GM23248 (cell line): ENCODE measurements at regions not wholly inside any gene's neighbourhood (a gene's known extent, or its start where the extent isn't known, plus 50 kb on each side); places are given as distances from the start of the nearest gene placed in this dataset.

ENCODE experiments used
- DNase-seq: peaks from one replicate; pipeline ENCODE4 v3.0.0-alpha.2; 2015
- H2AFZ ChIP-seq: fragments of 200-600 bp; sonication (generic); 2 replicates; pipeline ENCODE4 v1.6.1; 2016; ENCODE audit warnings: antibody characterized with exemption
- H3F3A ChIP-seq: fragments of 200-600 bp; sonication (generic); 2 replicates; pipeline ENCODE4 v1.6.1; 2016; ENCODE audit warnings: mild to moderate bottlenecking, antibody characterized with exemption, mixed run types; ENCODE audit not compliant: insufficient read depth
- H3K27ac ChIP-seq: fragments of 200-600 bp; sonication (generic); 2 replicates; pipeline ENCODE4 v1.5.1; 2016; ENCODE audit warnings: mild to moderate bottlenecking
- H3K27me3 ChIP-seq: fragments of 200-600 bp; sonication (generic); replicated peaks from 2 replicates; pipeline ENCODE4 v1.6.1; 2016; ENCODE audit warnings: mild to moderate bottlenecking; ENCODE audit not compliant: insufficient read depth
- H3K36me3 ChIP-seq: fragments of 200-600 bp; sonication (generic); 2 replicates; pipeline ENCODE4 v1.6.1; 2016; ENCODE audit warnings: low read depth, mild to moderate bottlenecking
- H3K4me1 ChIP-seq: fragments of 200-600 bp; sonication (generic); 2 replicates; pipeline ENCODE4 v1.6.1; 2016; ENCODE audit warnings: mild to moderate bottlenecking; ENCODE audit not compliant: insufficient read depth
- H3K4me2 ChIP-seq: fragments of 200-600 bp; sonication (generic); one replicate; pipeline ENCODE4 v1.6.1; 2016; ENCODE audit warnings: mild to moderate bottlenecking; ENCODE audit not compliant: unreplicated experiment
- H3K4me3 ChIP-seq: fragments of 200-600 bp; sonication (generic); 2 replicates; pipeline ENCODE4 v1.5.1; 2016; ENCODE audit warnings: mild to moderate bottlenecking
- H3K79me2 ChIP-seq: fragments of 200-600 bp; sonication (generic); 2 replicates; pipeline ENCODE4 v1.6.1; 2016; ENCODE audit warnings: mild to moderate bottlenecking; ENCODE audit not compliant: insufficient read depth
- H3K9ac ChIP-seq: fragments of 200-600 bp; sonication (generic); 2 replicates; pipeline ENCODE4 v1.6.1; 2016; ENCODE audit warnings: mild to moderate bottlenecking
- H3K9me2 ChIP-seq: fragments of 200-600 bp; sonication (generic); 2 replicates; pipeline ENCODE4 v1.6.1; 2016; ENCODE audit warnings: mixed run types, mild to moderate bottlenecking, moderate library complexity; ENCODE audit not compliant: insufficient read depth
- H3K9me3 ChIP-seq: fragments of 200-600 bp; sonication (generic); one replicate; pipeline ENCODE4 v1.6.1; 2017; ENCODE audit warnings: low read depth
- H4K20me1 ChIP-seq: fragments of 200-600 bp; sonication (generic); 2 replicates; pipeline ENCODE4 v1.6.0; 2016; ENCODE audit not compliant: insufficient read depth
- EZH2 ChIP-seq: fragments of 200-600 bp; sonication (generic); IDR thresholded peaks from 2 replicates; pipeline ENCODE4 v1.6.1; 2018; ENCODE audit warnings: antibody characterized with exemption, mild to moderate bottlenecking; ENCODE audit not compliant: insufficient read depth, poor library complexity, severe bottlenecking
- EZH2phosphoT487 ChIP-seq: fragments of 200-600 bp; sonication (generic); IDR thresholded peaks from 2 replicates; pipeline ENCODE4 v1.6.1; 2018; ENCODE audit warnings: antibody characterized with exemption, moderate library complexity, mild to moderate bottlenecking, low read depth; ENCODE audit not compliant: insufficient read depth
- WGBS, 2 experiments: methylation state at CpG; one replicate each; pipeline ENCODE4 v1.1.6; 2015 to 2017; ENCODE audit warnings: low lambda C conversion rate in 2 of 2, low coverage in 1 of 2; ENCODE audit errors: missing lambda C conversion rate in 2 of 2; 5-methylcytosine and 5-hydroxymethylcytosine counted together
- in situ Hi-C: fragments of 300-500 bp; cut with MboI; formaldehyde crosslinking; loops from 2 replicates; pipeline ENCODE4 v1.15.0; 2020

- Histone ChIP-seq H3K79me2 (no peaks in the 10 kb centered on the region), H3K9me2 (no peaks in the 10 kb centered on the region), H3K4me3 (no peak overlapping the region), H3K9ac (no peak overlapping the region), H3K4me2 (no peak overlapping the region), H3K36me3 (no peaks in the 10 kb centered on the region), H3K27ac (no peak overlapping the region), H3K9me3 (no peaks in the 10 kb centered on the region), H2AFZ (no peak overlapping the region), H3F3A (peaks cover 16% of the 10 kb centered on the region), H3K27me3 (no peaks in the 10 kb centered on the region), H3K4me1 (peaks cover 19% of the 10 kb centered on the region), H4K20me1 (no peaks in the 10 kb centered on the region)
- DNase-seq, result no peak
- WGBS, 2 experiments, result 95 to 97% methylated on average over 2 of the region's 2 CpGs
- no peak for TF ChIP-seq EZH2
- no peak for TF ChIP-seq EZH2phosphoT487
- in situ Hi-C loops, result no loop called here
These were observed 133.9 kb upstream of the RAP1B start for GRCh38 chr12:68476794-68477193.

GRCh38 chr12:68477261-68477772 is 133.4 kb upstream of the RAP1B start:
- TF ChIP-seq EZH2, result no peak
- no peak for TF ChIP-seq EZH2phosphoT487
- no peak overlapping the region for H3K4me3 ChIP-seq
- no peaks in the 10 kb centered on the region for H4K20me1 ChIP-seq
- DNase-seq, result peak; percentile 42
- H3F3A ChIP-seq, result peaks cover 16% of the 10 kb centered on the region
- H3K4me2 ChIP-seq, result no peak overlapping the region
- H3K79me2 ChIP-seq, result no peaks in the 10 kb centered on the region
- in situ Hi-C loops, result no loop called here
- H3K36me3 ChIP-seq, result no peaks in the 10 kb centered on the region
- no peaks in the 10 kb centered on the region for H3K9me2 ChIP-seq
- no peaks in the 10 kb centered on the region for H3K27me3 ChIP-seq
- peaks cover 19% of the 10 kb centered on the region for H3K4me1 ChIP-seq
- H3K27ac ChIP-seq, result no peak overlapping the region
- H3K9ac ChIP-seq, result no peak overlapping the region
- WGBS, 2 experiments, result 86 to 89% methylated on average over 3 of the region's 3 CpGs
- no peak overlapping the region for H2AFZ ChIP-seq
- H3K9me3 ChIP-seq, result no peaks in the 10 kb centered on the region

- Histone ChIP-seq H2AFZ (no peak overlapping the region), H3K4me3 (no peak overlapping the region), H4K20me1 (no peaks in the 10 kb centered on the region), H3K4me1 (peaks cover 19% of the 10 kb centered on the region), H3K9me2 (no peaks in the 10 kb centered on the region), H3K9ac (no peak overlapping the region), H3K27ac (no peak overlapping the region), H3K4me2 (no peak overlapping the region), H3K27me3 (no peaks in the 10 kb centered on the region), H3K79me2 (no peaks in the 10 kb centered on the region), H3F3A (peaks cover 16% of the 10 kb centered on the region), H3K9me3 (no peaks in the 10 kb centered on the region), H3K36me3 (no peaks in the 10 kb centered on the region)
- DNase-seq, result no peak
- WGBS, 2 experiments, result 79 to 83% methylated on average over 5 of the region's 5 CpGs
- in situ Hi-C loops, result no loop called here
- no peak for TF ChIP-seq EZH2phosphoT487
- no peak for TF ChIP-seq EZH2
These were observed 132.8 kb upstream of the RAP1B start for GRCh38 chr12:68477906-68478305.

- peak overlapping the region; percentile 34 for H2AFZ ChIP-seq
- peaks cover 16% of the 10 kb centered on the region for H3F3A ChIP-seq
- H3K9me3 ChIP-seq, result no peaks in the 10 kb centered on the region
- H3K27ac ChIP-seq, result peak overlapping the region; percentile 60
- H3K4me2 ChIP-seq, result peak overlapping the region; percentile 32
- no peaks in the 10 kb centered on the region for H4K20me1 ChIP-seq
- no peaks in the 10 kb centered on the region for H3K79me2 ChIP-seq
- H3K9me2 ChIP-seq, result no peaks in the 10 kb centered on the region
- 100% methylated on average over 1 of the region's 1 CpG for WGBS, 2 experiments
- no peak for TF ChIP-seq EZH2
- no peak for TF ChIP-seq EZH2phosphoT487
- no peak overlapping the region for H3K4me3 ChIP-seq
- DNase-seq, result peak; percentile 55
- H3K4me1 ChIP-seq, result peaks cover 24% of the 10 kb centered on the region
- H3K36me3 ChIP-seq, result no peaks in the 10 kb centered on the region
- H3K27me3 ChIP-seq, result no peaks in the 10 kb centered on the region
- H3K9ac ChIP-seq, result peak overlapping the region; percentile 32
- in situ Hi-C loops, result no loop called here
These were observed 132.0 kb upstream of the RAP1B start for GRCh38 chr12:68478516-68479260.
